GM19023 (cell line): ENCODE measurements at regions not wholly inside any gene's neighbourhood (a gene's known extent, or its start where the extent isn't known, plus 50 kb on each side); places are given as distances from the start of the nearest gene placed in this dataset.

ENCODE experiments used
- ATAC-seq: cut with Tn5 transposase; IDR thresholded peaks from one replicate; pipeline ENCODE4 v1.9.1; 2021; ENCODE audit warnings: mild to moderate bottlenecking, moderate library complexity; ENCODE audit not compliant: unreplicated experiment

- no peak for ATAC-seq
Measured at GRCh38 chr3:35500641-35501350, 138.5 kb upstream of the ARPP21 start.

GRCh38 chr3:35502699-35503098, 136.6 kb upstream of the ARPP21 start:
- ATAC-seq = no peak

GRCh38 chr3:35505181-35505580, 134.1 kb upstream of the ARPP21 start:
- no peak for ATAC-seq

GRCh38 chr3:35505772-35506171, 133.6 kb upstream of the ARPP21 start:
- ATAC-seq = no peak

GRCh38 chr3:35519936-35520335, 119.4 kb upstream of the ARPP21 start:
- no peak for ATAC-seq

- no peak for ATAC-seq
Measured at GRCh38 chr3:35521196-35521595, 118.1 kb upstream of the ARPP21 start.

GRCh38 chr3:35522450-35522849, 116.9 kb upstream of the ARPP21 start:
- ATAC-seq = no peak

GRCh38 chr3:35523074-35523473, 116.3 kb upstream of the ARPP21 start:
- ATAC-seq = no peak

- no peak for ATAC-seq
Measured at GRCh38 chr3:35523838-35524237, 115.5 kb upstream of the ARPP21 start.

- no peak for ATAC-seq
Measured at GRCh38 chr3:35524856-35525255, 114.5 kb upstream of the ARPP21 start.

GRCh38 chr3:35528728-35529127, 110.6 kb upstream of the ARPP21 start:
- ATAC-seq = no peak

GRCh38 chr3:35529337-35529736, 110.0 kb upstream of the ARPP21 start:
- no peak for ATAC-seq

- no peak for ATAC-seq
Measured at GRCh38 chr3:35537265-35537664, 102.1 kb upstream of the ARPP21 start.

GRCh38 chr3:35544976-35545375, 94.3 kb upstream of the ARPP21 start:
- ATAC-seq = no peak

- no peak for ATAC-seq
Measured at GRCh38 chr3:35549690-35550089, 89.6 kb upstream of the ARPP21 start.

GRCh38 chr3:35562141-35562540, 77.2 kb upstream of the ARPP21 start:
- ATAC-seq = no peak

GRCh38 chr3:35565048-35565447, 74.3 kb upstream of the ARPP21 start:
- ATAC-seq = no peak
